HG03060 (cell line): ENCODE measurements at regions not wholly inside any gene's neighbourhood (a gene's known extent, or its start where the extent isn't known, plus 50 kb on each side); places are given as distances from the start of the nearest gene placed in this dataset.
"Not testable (repeated sequence)": the region's sequence is repeated elsewhere in the genome, so short reads cannot be mapped to it uniquely, and the experiment has no call there.

Experiments
- ATAC-seq: cut with Tn5 transposase; IDR thresholded peaks from one replicate; pipeline ENCODE4 v1.9.1; 2021; ENCODE audit warnings: low read depth, moderate number of reproducible peaks; ENCODE audit not compliant: unreplicated experiment

GRCh38 chr2:106339609-106340008 lies 128.6 kb downstream of the RGPD3 start:
- no peak for ATAC-seq

GRCh38 chr2:106339132-106339531 lies 129.1 kb downstream of the RGPD3 start:
- ATAC-seq, result no peak

GRCh38 chr2:106338043-106338442 lies 130.2 kb downstream of the RGPD3 start:
- ATAC-seq, result no peak

- no peak for ATAC-seq
These were observed 131.5 kb downstream of the RGPD3 start for GRCh38 chr2:106336737-106337136.

- ATAC-seq, result no peak
These were observed 132.1 kb downstream of the RGPD3 start for GRCh38 chr2:106336108-106336507.

GRCh38 chr2:106334802-106335201 lies 133.4 kb downstream of the RGPD3 start:
- ATAC-seq, result no peak

- not testable (repeated sequence) for ATAC-seq
These were observed 134.8 kb downstream of the RGPD3 start for GRCh38 chr2:106333253-106333873.

GRCh38 chr2:106332054-106332453 lies 136.2 kb downstream of the RGPD3 start:
- ATAC-seq, result no peak

- ATAC-seq, result not testable (repeated sequence)
These were observed 136.5 kb upstream of the UXS1 start for GRCh38 chr2:106330384-106331261.

GRCh38 chr2:106323337-106324013 lies 129.4 kb upstream of the UXS1 start:
- ATAC-seq, result no peak

GRCh38 chr2:106322281-106322680 lies 128.2 kb upstream of the UXS1 start:
- ATAC-seq, result no peak

- ATAC-seq, result not testable (repeated sequence)
These were observed 126.3 kb upstream of the UXS1 start for GRCh38 chr2:106320439-106320838.

GRCh38 chr2:106316915-106317314 lies 122.8 kb upstream of the UXS1 start:
- ATAC-seq, result no peak

GRCh38 chr2:106314444-106314843 lies 120.3 kb upstream of the UXS1 start:
- ATAC-seq, result no peak

- ATAC-seq, result no peak
These were observed 116.9 kb upstream of the UXS1 start for GRCh38 chr2:106311041-106311370.

- peak; percentile 94 for ATAC-seq
These were observed 113.8 kb upstream of the UXS1 start for GRCh38 chr2:106307860-106308259.

GRCh38 chr2:106306387-106306786 lies 112.3 kb upstream of the UXS1 start:
- ATAC-seq, result no peak

- ATAC-seq, result no peak
These were observed 110.6 kb upstream of the UXS1 start for GRCh38 chr2:106304612-106305184.

- ATAC-seq, result no peak
These were observed 105.6 kb upstream of the UXS1 start for GRCh38 chr2:106299696-106300095.

- no peak for ATAC-seq
These were observed 102.2 kb upstream of the UXS1 start for GRCh38 chr2:106296182-106296815.

GRCh38 chr2:106294182-106294581 lies 100.1 kb upstream of the UXS1 start:
- ATAC-seq, result no peak
